PC-3 (cell line): ENCODE measurements at regions not wholly inside any gene's neighbourhood (a gene's known extent, or its start where the extent isn't known, plus 50 kb on each side); places are given as distances from the start of the nearest gene placed in this dataset.

ENCODE experiments used
- EZH2 ChIP-seq: fragments of 300-600 bp; sonication (generic); IDR thresholded peaks from one replicate; pipeline ENCODE4 v1.6.1; 2017; ENCODE audit warnings: antibody characterized with exemption, mild to moderate bottlenecking, low read length; ENCODE audit not compliant: unreplicated experiment
- TF ChIP-seq, protein P1 (sequence below): fragments of 300-600 bp; sonication (generic); conservative IDR thresholded peaks from 2 replicates; pipeline ENCODE4 v1.5.1; 2017; ENCODE audit warnings: antibody characterized with exemption, low read depth, mild to moderate bottlenecking, low read length

DNA sequence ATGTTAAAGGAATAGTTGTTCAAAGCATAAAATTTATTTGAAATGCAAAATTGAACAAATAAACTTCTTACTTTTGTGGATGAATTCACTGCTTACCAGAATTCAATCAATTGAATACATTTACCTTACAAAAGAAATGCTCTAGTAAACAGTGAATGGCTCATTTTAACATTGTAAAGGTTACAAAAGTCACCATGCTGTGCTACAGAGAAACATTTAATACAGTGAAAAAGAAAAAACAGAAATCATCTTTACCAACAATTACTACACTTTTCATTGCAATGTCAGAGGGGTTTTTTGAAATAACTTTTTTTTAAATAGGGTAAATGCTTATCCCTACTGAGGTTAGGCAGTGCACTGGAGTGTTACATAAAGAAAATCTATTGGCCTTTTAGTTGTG lies 853.0 kb downstream of the NCAM2 start:
- TF ChIP-seq EZH2: no peak
- TF ChIP-seq, protein P1, sequence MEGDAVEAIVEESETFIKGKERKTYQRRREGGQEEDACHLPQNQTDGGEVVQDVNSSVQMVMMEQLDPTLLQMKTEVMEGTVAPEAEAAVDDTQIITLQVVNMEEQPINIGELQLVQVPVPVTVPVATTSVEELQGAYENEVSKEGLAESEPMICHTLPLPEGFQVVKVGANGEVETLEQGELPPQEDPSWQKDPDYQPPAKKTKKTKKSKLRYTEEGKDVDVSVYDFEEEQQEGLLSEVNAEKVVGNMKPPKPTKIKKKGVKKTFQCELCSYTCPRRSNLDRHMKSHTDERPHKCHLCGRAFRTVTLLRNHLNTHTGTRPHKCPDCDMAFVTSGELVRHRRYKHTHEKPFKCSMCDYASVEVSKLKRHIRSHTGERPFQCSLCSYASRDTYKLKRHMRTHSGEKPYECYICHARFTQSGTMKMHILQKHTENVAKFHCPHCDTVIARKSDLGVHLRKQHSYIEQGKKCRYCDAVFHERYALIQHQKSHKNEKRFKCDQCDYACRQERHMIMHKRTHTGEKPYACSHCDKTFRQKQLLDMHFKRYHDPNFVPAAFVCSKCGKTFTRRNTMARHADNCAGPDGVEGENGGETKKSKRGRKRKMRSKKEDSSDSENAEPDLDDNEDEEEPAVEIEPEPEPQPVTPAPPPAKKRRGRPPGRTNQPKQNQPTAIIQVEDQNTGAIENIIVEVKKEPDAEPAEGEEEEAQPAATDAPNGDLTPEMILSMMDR: no peak
